ENCODE measurements at regions not wholly inside any gene's neighbourhood (a gene's known extent, or its start where the extent isn't known, plus 50 kb on each side); places are given as distances from the start of the nearest gene placed in this dataset.

GRCh38 chrX:97987979-97988378, 1104.3 kb downstream of the RPA4 start:
- TF ChIP-seq CTCF (conservative IDR thresholded peaks at IDR 0.05 in 1 of 2, IDR thresholded peaks at IDR 0.05 in 1 of 2; ENCODE audit: low read depth in 1 of 2, low read length in 2 of 2) (no peak), EZH2 (IDR thresholded peaks at IDR 0.05; ENCODE audit: low read length, missing control alignments) (no peak)
